WTC11 (cell line): ENCODE measurements at regions not wholly inside any gene's neighbourhood (a gene's known extent, or its start where the extent isn't known, plus 50 kb on each side); places are given as distances from the start of the nearest gene placed in this dataset.

ENCODE experiments used
- JUN ChIP-seq: sonication (generic); formaldehyde crosslinking; IDR thresholded peaks from 2 replicates; pipeline ENCODE4 v1.8.0; 2023; ENCODE audit warnings: mild to moderate bottlenecking, missing genetic modification reagents
- NFYB ChIP-seq: sonication (generic); formaldehyde crosslinking; conservative IDR thresholded peaks from 2 replicates; pipeline ENCODE4 v1.8.0; 2022; ENCODE audit warnings: low read depth, missing genetic modification reagents
- NR3C1 ChIP-seq: sonication (generic); formaldehyde crosslinking; conservative IDR thresholded peaks from 2 replicates; pipeline ENCODE4 v1.8.1; 2023; ENCODE audit warnings: low read depth, mild to moderate bottlenecking, missing genetic modification reagents
- PREB ChIP-seq: sonication (generic); formaldehyde crosslinking; IDR thresholded peaks from 2 replicates; pipeline ENCODE4 v1.8.1; 2022; ENCODE audit warnings: mild to moderate bottlenecking, missing genetic modification reagents, moderate library complexity, borderline replicate concordance
- TCF7 ChIP-seq: sonication (generic); formaldehyde crosslinking; IDR thresholded peaks from 2 replicates; pipeline ENCODE4 v1.8.0; 2022; ENCODE audit warnings: mild to moderate bottlenecking, low read depth, missing genetic modification reagents, moderate library complexity
- TEAD4 ChIP-seq: sonication (generic); formaldehyde crosslinking; IDR thresholded peaks from 2 replicates; pipeline ENCODE4 v1.8.0; 2022; ENCODE audit warnings: mild to moderate bottlenecking, missing genetic modification reagents
- USF1 ChIP-seq: sonication (generic); formaldehyde crosslinking; IDR thresholded peaks from 2 replicates; pipeline ENCODE4 v1.8.0; 2022; ENCODE audit warnings: mild to moderate bottlenecking, missing genetic modification reagents
- TF ChIP-seq, protein P1 (sequence below): fragments of 200-600 bp; IDR thresholded peaks from 2 replicates; pipeline ENCODE4 v1.8.0; 2022; ENCODE audit warnings: antibody characterized with exemption

GRCh38 chr22:27514601-27515523, 286.7 kb downstream of the MN1 start:
- TF ChIP-seq JUN (no peak), USF1 (no peak), NR3C1 (CRISPR knock-in tag) (no peak), TCF7 (no peak), PREB (CRISPR knock-in tag) (no peak), TEAD4 (CRISPR knock-in tag) (no peak), NFYB (CRISPR knock-in tag) (no peak)
- TF ChIP-seq, protein P1, sequence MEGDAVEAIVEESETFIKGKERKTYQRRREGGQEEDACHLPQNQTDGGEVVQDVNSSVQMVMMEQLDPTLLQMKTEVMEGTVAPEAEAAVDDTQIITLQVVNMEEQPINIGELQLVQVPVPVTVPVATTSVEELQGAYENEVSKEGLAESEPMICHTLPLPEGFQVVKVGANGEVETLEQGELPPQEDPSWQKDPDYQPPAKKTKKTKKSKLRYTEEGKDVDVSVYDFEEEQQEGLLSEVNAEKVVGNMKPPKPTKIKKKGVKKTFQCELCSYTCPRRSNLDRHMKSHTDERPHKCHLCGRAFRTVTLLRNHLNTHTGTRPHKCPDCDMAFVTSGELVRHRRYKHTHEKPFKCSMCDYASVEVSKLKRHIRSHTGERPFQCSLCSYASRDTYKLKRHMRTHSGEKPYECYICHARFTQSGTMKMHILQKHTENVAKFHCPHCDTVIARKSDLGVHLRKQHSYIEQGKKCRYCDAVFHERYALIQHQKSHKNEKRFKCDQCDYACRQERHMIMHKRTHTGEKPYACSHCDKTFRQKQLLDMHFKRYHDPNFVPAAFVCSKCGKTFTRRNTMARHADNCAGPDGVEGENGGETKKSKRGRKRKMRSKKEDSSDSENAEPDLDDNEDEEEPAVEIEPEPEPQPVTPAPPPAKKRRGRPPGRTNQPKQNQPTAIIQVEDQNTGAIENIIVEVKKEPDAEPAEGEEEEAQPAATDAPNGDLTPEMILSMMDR: no peak
